GM10266 (cell line): ENCODE measurements at regions not wholly inside any gene's neighbourhood (a gene's known extent, or its start where the extent isn't known, plus 50 kb on each side); places are given as distances from the start of the nearest gene placed in this dataset.

Source experiments
- DNase-seq: peaks from one replicate; pipeline ENCODE4 v3.0.0; 2012; ENCODE audit errors: extremely low spot score
- TF ChIP-seq, protein P1 (sequence below): IDR thresholded peaks from 2 replicates; pipeline ENCODE4 v1.5.1; 2012; ENCODE audit warnings: mild to moderate bottlenecking, low read depth; ENCODE audit not compliant: control insufficient read depth, insufficient read depth; ENCODE audit errors: missing control alignments

DNA sequence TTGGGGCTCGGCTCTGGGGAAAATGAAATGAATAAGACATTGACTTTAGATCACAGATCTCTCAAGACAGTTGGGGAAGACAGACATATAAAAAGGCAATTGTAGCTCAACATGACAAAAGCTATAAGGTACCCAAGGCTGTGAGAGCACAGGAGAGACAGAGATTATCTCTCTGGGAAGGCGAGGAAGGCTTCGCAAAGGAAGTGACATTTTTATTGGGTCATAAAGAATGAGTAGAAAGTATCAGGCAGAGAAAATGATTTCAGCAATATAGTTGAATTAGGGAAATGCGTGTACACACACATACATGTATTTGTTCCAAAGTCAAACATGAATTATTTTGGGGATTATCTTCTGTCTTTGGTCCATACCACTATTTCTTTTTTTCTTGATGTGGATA lies 381.8 kb upstream of the ADAMTSL1 start:
- TF ChIP-seq, protein P1, sequence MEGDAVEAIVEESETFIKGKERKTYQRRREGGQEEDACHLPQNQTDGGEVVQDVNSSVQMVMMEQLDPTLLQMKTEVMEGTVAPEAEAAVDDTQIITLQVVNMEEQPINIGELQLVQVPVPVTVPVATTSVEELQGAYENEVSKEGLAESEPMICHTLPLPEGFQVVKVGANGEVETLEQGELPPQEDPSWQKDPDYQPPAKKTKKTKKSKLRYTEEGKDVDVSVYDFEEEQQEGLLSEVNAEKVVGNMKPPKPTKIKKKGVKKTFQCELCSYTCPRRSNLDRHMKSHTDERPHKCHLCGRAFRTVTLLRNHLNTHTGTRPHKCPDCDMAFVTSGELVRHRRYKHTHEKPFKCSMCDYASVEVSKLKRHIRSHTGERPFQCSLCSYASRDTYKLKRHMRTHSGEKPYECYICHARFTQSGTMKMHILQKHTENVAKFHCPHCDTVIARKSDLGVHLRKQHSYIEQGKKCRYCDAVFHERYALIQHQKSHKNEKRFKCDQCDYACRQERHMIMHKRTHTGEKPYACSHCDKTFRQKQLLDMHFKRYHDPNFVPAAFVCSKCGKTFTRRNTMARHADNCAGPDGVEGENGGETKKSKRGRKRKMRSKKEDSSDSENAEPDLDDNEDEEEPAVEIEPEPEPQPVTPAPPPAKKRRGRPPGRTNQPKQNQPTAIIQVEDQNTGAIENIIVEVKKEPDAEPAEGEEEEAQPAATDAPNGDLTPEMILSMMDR = no peak

GRCh38 chr9:18106006-18106560 lies 367.9 kb upstream of the ADAMTSL1 start:
- no peak for DNase-seq
- TF ChIP-seq, protein P1 = no peak

More for the DNA sequence above, 381.8 kb upstream of the ADAMTSL1 start:
- DNase-seq = no peak

GRCh38 chr9:18109675-18110074 lies 364.3 kb upstream of the ADAMTSL1 start:
- TF ChIP-seq, protein P1 = no peak
- DNase-seq = no peak

DNA sequence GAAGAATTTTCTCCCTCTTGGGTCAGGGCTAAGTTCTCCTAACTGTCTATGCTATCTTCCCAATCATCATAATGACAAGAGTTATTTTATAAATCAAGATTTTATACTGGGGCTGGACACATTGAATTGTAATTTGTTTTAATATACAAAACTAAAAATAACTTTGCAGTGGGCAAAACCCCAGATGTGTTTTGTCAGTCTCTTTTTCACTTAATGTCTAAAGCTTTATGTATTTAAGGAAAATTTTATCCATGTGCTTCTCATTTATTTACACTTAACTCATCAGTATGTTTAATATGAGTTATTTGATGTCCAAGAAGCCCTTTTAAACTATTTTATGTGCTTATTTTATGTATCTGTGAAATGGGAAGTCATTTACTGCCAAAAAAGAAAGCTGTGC lies 362.8 kb upstream of the ADAMTSL1 start:
- TF ChIP-seq, protein P1 = no peak

DNA sequence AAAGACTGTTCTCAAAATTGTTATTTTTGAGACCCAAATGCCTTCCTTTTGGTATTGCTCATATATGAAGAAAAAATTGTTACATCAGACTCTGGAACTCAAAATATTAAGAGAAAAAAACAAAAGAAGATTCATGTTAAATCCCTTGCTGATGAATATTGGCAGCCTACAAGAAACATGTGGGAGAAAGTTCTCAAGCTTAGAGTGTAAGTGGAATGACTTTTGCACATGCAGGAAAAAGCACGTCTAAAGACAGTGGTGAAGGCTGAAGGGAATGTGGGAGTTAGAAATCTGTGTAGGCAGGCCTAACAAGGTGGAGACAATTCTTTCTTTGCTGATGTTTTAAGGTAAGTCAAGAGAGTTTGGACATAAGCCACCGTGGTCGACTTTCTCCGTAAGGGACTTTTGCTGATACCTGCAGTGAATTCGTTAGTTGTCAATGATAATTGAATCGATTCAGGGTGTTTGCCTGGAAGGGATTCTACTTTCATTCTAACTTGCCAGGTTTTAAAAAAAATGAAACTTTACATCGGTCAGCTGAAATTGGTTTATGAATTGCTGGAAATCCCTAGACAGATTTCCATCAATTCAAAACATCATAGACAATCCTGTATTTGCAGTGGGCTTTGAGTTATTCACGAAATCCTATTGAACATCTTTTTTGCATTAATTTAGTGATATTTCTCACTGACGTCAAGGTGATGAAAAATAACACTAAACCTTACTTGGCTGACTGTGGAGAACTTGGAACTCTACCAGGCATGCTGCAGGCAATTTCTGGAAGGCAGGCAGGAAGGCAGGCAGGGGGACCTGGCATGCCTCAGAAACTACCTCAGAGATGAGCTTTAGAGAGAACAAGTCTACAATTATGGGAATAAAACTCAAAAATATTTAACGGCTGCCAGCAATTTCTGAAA lies 359.1 kb upstream of the ADAMTSL1 start:
- TF ChIP-seq, protein P1 = no peak
- no peak for DNase-seq

More for the DNA sequence above, 362.8 kb upstream of the ADAMTSL1 start:
- DNase-seq = no peak

- no peak for DNase-seq
- TF ChIP-seq, protein P1 = no peak
These were observed 355.7 kb upstream of the ADAMTSL1 start for GRCh38 chr9:18118268-18118667.

GRCh38 chr9:18122171-18122570 lies 351.8 kb upstream of the ADAMTSL1 start:
- DNase-seq = no peak
- TF ChIP-seq, protein P1 = no peak
